ENCODE measurements at regions not wholly inside any gene's neighbourhood (a gene's known extent, or its start where the extent isn't known, plus 50 kb on each side); places are given as distances from the start of the nearest gene placed in this dataset.
"Not testable (repeated sequence)": the region's sequence is repeated elsewhere in the genome, so short reads cannot be mapped to it uniquely, and the experiment has no call there.

DNA sequence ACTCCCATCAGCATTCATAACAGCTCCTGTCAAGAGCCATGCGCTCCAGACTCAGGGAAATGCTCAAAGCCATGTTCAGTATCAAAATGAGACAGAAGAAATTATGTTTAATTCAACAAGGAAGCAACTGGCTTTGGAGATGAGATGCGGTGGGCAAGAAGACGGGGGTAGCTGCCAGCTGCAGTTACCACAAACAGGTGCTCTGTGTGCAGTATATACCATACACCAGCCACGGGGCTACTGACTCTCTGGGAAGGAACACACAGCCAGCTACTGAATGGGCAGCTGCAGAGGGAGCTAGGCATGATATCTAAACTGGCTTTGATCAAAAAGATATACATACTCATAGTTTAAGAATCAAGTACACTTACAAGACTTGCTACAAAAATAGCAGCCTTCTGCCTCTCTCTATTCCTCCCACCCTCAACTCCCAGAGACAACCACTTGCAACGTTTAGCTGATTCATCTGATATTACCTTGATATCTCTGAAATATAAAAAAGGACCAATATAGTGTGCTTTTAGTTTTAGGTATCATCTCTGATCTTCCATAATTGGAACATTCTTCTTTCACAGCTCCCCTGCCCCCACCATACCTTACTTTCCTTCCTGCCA lies 593.0 kb downstream of the UQCRFS1 start:
- DNase-seq (ENCODE audit: low spot score): no peak

DNA sequence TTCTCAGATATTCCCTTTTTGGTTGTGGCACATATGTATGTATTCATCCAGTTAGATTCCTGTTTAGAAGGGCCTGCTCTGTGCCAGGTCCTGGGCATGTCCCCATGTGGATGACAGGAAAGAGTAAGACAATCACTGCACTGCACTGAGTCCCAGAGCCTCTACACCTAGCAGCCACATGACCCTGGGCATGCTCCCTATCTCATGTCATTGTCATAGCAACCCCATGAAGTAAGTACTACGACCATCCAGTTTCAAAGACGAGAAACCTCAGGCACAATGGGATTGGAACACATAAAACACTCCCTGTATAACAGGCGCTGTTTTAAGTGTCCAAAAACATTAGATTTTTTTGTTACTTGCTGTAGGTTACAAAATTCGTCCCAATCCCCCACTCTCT lies 594.4 kb downstream of the UQCRFS1 start:
- DNase-seq (ENCODE audit: low spot score): no peak

DNA sequence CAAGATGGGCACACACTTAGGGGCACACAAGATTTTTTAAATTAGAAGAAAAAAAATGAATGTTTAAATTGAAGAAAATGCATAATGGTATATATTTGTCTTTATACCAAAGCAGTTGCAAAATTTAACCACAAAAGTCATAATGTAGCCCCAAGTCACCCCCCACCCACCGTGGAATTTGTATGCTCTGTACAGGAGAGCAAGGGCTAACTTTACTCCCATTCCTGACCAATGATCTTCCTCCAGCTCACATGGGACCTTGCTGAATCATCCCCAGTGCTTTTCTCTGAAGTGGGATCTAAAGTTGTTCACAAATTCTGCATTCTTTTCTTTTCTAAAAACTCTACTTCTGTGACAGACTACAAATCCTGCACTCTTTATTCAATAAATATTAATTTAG lies 597.0 kb downstream of the UQCRFS1 start:
- DNase-seq (ENCODE audit: low spot score): no peak

DNA sequence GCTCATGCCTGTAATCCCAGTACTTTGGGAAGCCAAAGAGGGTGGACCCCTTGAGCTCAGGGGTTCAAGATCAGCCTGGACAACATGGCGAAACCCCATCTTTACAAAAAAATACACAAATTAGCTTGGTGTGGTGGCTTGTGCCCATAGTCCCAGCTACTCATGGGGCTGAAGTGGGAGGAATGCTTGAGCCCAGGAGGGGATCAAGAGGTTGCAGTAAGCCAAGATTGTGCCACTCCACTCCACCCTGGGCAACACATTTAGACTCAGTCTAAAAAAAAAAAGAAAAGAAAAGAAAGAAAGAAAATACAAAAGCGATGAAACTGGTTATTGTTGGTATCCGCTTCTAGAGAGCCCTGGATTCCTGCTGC lies 597.4 kb downstream of the UQCRFS1 start:
- no peak for DNase-seq (ENCODE audit: low spot score)

DNA sequence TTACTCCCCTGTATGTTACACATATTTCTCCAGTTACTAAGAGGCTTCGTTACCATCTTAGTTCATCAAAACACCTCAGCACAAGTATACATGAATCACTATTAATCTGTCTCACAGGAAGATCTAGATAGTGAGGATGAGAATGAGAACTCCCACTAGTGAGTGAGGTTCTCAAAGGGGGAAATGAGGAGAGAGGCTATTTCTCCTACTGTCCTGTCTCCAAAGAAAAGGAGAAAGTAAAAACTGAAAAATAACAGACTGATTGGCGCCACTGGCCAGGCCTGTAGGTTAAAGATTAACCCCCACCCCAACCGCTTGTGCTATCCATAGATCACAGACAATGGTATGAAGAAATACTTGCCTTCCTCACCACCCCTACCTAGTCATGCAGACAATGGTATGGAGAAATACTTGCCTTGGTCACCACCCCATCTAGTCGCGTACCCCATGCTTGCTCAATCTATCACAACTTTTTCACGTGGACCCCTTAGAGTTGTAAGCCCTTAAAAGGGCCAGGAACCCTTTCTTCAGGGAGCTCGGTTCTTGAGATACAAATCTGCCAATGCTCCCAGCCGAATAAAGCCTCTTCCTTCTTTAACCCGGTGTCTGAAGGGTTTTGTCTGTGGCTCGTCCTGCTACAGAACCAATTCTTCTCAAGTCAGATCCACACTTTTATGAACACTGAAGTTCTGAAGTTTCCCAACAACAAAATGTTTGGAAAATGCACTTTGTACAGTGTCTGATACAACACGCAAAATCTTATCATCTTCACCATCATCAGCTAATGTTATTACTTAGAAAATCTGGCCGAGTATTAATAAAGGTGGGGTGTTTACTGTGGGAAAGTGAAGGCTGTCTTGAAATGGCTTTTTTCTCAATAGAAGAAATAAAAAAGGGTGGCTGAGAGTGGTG lies 598.1 kb downstream of the UQCRFS1 start:
- DNase-seq (ENCODE audit: low spot score): no peak

DNA sequence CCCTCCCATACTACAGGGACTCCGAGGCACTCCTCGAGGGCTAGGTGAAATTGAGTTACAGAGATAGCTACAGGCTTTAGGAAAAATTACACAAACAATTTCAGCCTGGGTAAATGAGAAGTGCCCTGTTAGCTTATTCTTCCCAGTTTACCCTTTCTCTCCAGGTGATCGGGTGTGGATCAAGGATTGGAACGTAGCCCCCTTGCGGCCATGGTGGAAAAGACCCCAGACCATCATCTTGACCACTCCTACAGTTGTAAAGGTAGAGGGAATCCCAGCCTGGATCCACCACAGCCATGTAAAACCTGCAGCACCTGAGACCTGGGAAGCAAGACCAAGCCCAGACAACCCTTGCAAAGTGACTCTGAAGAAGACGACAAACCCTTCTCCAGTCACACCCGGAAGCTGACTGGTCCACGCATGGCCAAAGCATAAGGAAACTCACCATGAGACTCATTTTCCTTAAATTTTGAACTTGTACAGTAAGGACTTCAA lies 600.6 kb downstream of the UQCRFS1 start:
- no peak for DNase-seq (ENCODE audit: low spot score)

DNA sequence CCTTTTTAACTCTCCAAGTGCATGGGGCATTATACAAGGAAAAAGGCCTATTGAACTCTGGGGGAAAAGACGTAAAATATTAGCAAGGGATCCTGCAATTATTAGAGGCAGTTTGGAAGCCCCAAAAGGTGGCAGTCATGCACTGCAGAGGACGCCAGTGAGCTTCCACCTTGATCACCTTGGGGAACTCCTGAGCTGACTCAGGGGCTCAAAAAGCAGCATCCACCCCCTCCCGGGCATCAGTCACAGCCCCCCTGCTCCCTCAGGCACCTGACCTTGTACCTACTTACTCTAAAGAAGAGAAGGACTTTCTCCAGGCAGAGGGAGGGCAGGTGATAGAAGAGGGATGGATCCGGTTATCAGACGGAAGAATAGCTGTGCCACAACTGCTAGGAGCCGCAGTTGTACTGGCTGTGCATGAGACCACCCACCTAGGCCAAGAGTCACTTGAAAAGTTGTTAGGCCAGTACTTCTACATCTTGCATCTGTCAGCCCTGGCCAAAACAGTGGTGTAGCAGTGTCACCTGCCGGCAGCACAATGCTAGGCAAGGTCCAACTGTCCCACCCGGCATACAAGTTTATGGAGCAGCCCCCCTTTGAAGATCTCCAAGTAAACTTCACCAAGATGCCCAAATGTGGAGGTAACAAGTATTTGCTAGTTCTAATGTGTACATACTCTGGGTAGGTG lies 601.6 kb downstream of the UQCRFS1 start:
- not testable (repeated sequence) for DNase-seq (ENCODE audit: low spot score)

DNA sequence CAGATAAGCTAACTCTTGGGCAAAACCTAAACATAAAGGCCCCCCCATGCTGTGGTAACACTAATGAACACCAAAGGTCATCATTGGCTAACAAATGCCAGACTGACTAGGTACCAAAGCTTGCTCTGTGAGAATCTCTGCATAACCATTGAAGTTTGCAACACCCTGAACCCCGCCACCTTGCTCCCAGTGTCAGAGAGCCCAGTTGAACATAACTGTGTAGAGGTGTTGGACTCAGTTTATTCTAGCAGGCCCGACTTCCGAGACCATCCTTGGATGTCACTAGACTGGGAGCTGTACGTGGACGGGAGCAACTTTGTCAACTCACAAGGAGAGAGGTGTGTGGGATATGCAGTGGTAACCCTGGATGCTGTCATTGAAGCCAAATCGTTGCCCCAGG lies 602.2 kb downstream of the UQCRFS1 start:
- no peak for DNase-seq (ENCODE audit: low spot score)

DNA sequence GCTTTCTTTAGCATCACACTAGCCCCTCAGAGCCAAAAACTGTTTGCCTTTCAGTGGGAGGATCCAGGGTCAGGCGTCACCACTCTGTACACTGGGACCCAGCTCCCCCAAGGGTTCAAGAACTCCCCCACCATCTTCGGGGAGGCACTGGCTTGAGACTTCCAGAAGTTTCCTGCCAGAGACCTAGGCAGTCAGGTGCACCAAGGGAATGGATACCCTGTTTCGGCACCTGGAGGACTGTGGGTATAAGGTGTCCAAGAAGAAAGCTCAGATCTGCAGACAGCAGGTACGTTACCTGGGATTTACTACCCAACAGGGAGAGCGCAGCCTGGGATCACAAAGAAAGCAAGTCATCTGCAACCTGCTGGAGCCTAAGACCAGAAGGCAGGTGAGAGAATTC lies 603.0 kb downstream of the UQCRFS1 start:
- no peak for DNase-seq (ENCODE audit: low spot score)

DNA sequence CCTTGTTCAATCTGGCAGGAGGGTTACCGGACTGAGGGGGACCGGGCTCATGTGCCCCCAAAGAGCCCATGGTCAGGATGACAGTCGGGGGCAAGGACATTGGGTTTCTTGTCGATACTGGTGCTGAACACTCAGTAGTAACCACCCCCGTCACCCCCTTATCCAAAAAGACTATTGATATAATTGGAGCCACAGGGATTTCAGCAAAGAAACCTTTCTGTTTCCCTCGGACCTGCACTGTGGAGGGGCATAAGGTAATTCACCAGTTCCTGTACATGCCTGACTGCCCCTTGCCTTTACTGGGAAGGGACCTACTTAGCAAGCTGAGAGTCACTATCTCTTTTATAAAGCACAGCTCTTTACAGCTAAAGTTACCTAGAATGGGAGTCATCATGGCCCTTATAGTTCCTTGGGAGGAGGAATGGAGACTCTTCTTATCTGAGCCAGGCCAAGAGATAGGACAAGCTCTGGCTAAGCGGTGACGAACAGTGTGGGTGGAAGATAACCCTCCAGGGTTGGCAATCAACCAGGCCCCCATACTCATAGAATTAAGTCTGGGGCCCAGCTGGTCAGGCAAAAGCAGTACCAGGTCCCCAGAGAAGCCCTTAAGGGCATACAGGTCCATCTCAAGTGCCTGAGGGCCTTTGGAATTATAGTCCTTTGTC lies 603.7 kb downstream of the UQCRFS1 start:
- no peak for DNase-seq (ENCODE audit: low spot score)

DNA sequence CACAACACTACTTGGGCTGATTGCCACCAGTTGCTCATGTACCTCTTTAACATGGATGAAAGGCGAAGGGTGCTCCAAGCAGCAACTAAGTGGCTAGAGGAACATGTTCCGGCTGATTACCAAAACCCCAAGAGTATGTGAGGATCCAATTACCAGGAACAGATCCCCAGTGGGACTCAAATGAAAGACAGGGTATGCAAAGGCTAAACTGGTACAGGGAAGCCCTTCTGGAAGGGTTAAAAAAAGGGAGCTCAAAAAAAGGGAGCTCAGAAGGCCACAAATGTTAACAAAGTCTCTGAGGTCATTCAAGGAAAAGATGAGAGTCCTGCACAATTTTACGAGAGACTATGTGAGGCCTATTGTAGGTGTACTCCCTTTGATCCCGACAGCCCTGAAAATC lies 604.7 kb downstream of the UQCRFS1 start:
- DNase-seq (ENCODE audit: low spot score): no peak

DNA sequence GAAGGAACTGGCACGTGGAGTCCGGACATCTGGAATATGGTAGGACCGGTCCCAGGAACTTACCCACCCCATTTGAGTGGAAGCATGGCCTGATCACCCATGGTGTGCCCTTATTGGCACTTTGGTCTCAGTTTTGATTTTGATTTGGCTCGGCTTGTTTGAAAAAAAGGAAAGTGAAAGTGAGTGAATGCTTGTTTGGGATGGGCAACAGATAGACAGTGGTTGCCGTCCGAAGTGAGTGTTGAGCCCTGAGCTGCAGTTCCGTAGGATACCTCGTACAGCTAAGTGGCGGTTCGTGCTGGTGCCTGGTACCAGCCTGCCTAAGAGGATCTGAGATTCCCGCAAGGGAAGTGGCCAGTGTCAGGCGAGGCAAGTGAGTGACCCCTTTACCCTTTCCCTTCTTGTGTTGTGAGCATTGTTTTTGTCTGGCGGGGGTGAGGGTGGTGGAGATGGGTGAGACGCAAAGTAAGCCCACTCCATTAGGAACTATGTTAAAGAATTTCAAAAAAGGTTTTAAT lies 605.8 kb downstream of the UQCRFS1 start:
- no peak for DNase-seq (ENCODE audit: low spot score)

DNA sequence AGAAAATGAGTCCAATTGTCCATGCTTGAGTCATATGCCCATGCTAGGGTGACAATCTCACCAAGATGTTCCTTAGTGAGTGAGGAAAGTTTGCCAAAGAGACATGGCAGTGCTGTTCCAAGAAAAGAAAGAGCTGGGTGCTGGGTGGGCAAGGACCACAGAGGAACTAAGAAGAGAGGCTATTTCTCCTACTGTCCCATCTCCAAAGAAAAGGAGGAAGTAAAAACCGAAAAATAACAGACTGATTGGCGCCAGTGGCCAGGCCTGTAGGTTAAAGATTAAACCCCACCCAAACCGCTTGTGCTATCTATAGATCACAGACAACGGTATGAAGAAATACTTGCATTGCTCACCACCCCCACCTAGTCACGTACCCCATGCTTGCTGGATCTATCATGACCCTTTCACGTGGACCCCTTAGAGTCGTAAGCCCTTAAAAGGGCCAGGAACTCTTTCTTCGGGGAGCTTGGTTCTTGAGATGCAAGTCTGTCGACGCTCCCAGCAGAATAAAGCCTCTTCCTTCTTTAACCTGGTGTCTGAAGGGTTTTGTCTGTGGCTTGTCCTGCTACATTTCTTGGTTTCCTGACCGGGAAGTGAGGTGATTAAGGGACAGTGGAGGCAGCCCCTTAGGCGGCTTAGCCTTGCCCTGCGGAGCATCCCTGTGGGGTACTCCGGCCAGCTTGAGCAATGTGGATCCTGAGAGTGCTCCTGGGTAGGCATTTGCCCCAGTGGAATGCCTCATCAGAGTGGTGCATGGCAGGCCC lies 606.5 kb downstream of the UQCRFS1 start:
- no peak for DNase-seq (ENCODE audit: low spot score)

DNA sequence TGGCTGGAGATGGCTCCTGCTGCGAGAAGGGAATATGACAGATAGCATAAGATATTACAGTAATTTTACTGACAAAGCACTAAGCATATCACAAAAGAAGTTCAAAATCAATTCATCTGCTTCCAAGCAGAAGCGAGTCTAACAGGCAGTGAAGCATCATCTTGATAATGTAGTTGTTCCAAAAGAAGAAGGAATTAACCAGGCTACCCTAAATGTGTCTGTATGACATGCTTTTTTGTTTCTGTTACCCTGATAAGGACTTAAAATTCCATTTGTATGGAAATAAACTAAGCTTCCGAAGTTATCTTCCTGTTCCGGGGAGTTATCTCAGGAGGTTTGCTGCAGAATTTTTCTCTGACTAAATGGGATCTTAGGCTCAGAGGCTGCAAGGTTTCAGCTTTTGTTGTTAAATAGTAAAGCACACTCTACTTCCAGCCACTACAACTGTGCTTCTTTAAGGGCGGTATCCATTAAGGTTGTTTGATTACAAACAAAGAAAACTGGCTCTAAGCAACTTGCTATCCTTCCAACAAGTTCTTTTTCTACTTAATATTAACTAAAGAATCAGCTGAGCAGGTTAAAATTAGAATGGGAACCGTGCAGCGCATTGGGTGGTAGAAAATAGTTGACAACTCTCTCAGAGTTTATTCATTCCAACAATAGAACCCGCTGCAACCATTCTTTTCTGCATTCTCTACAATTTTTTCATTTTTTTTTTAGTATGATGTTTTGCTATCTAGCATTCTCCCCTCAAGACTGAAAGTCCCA lies 607.3 kb downstream of the UQCRFS1 start:
- no peak for DNase-seq (ENCODE audit: low spot score)

DNA sequence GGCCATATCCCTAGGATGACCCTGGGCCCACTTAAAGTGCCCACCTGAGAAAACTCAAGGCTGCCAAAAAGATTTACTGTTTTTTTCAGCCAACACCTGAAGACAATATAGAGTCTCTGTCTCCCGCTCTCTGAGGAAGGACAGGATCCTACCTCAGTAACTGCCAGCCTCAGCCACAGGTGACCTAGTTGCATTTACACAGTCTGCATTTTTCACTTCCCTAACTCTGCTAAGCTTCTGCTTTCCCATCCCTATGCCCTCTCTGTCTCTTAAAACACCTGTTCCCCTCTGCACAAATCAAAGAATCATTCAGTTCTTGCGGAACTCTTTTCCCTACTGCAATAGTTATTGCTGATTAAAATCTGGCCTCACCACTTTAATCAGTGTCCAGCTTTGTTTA lies 609.5 kb downstream of the UQCRFS1 start:
- DNase-seq (ENCODE audit: low spot score): no peak

DNA sequence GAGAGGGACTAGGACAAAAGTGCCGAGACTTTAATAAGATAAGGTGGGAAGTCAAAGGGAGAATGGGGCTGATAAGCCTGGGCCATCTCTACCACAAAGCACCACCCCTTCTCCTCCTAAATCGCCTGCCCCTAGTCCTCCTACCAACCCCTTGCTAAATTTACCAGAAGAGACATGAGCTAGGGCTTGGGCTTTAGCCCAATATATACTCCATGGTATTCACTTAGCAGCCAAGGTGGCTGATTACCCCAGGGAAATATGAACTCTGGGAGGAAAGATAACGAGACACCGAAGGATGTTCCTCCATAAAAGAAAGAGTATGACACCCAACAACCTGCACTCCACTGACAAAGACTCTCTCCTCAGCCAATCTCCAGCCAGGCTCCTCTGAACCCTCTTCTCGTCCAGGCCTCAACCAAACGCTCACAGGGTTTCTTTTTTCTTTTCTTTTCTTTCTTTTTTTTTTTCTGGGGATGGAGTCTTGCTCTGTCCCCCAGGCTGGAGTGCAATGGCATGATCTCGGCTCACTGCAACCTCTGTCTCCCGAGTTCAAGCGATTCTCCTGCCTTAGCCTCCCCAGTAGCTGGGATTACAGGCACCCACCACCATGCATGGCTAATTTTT lies 610.2 kb downstream of the UQCRFS1 start:
- no peak for DNase-seq (ENCODE audit: low spot score)

DNA sequence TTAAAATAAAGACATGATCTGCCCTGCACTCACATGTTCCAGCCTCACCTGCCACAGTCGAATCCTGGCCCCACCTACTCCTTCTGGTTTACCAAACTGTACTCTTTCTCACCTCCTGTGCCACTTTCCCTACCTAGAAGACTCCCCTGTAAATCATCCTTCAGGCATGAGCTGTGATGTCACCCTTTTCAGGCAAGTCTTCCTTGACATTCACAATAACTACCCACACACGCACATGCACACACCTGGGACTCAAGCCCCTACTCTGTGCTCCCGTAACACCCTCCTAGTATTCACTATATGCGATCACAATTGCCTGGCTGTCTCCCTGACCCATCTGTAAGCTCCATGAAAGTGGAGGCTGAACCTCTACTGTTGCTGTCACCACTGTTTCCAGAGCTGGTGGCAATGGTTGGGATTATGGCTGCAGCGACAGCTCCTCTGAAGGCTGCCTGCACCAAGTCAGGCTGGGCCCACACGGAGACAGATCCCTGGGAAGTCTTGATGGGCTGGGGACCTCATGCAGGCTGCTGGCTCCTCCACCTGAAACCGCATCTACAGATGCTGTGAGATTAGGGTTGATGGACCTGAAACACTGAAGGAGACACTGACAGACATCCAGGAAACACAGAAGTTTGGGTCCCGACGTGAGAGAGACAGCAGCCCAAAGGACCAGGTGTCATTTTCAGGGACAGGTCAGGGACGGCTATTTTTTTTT lies 611.1 kb downstream of the UQCRFS1 start:
- DNase-seq (ENCODE audit: low spot score): no peak

DNA sequence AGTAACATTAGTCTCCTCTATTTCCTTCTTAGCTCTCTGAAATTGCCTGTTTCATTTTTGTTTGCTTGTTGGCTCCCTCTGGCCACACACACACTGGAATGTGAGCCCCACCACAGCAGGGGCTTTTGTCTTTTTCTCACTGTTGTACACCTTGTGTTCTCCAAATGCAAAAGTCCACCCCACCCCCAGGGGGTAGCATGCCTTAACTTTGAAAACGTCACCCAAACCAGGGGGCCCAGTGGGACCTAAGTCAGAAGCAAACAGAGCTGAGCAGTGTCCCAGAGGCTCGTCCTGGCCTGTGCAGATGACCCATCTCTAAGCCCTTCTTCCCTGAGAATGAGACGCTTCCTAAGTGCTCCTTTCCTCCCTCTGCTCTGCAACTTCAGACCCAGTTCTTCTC lies 614.1 kb downstream of the UQCRFS1 start:
- no peak for DNase-seq (ENCODE audit: low spot score)

DNA sequence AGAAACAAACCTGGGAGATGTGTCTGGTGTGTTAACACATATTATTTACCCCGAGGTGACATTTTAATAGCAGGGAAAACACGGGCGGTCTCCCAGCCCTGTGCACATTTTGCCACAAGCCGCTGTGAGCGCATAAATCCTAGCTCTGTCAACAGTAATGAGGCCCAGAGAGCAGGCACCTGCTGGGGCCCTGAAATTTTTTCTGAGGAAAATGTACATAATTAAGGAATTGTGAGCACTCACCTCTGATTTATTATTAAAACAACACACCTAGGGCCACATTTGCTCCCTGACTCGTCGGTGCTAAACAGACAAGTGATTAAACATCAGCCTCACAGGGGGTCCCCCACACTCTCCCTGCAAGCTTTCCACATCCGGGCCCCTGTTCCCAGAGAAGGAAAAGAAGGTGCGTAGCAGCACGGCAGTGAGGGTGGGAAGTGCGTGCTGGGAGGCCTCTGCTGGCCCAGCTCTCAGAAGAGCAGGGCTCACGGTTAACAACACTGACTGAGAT lies 616.3 kb downstream of the UQCRFS1 start:
- no peak for DNase-seq (ENCODE audit: low spot score)
